HG03280 (cell line): ENCODE measurements at regions not wholly inside any gene's neighbourhood (a gene's known extent, or its start where the extent isn't known, plus 50 kb on each side); places are given as distances from the start of the nearest gene placed in this dataset.
"Not testable (repeated sequence)": the region's sequence is repeated elsewhere in the genome, so short reads cannot be mapped to it uniquely, and the experiment has no call there.

ENCODE experiments used
- ATAC-seq: cut with Tn5 transposase; IDR thresholded peaks from one replicate; pipeline ENCODE4 v1.9.1; 2021; ENCODE audit warnings: mild to moderate bottlenecking, moderate library complexity; ENCODE audit not compliant: unreplicated experiment

GRCh38 chr14:105635560-105635959 lies 109.2 kb downstream of the TMEM121 start:
- ATAC-seq = no peak

- ATAC-seq = not testable (repeated sequence)
These were observed 109.6 kb downstream of the TMEM121 start for GRCh38 chr14:105636021-105636420.

GRCh38 chr14:105636935-105637334 lies 110.6 kb downstream of the TMEM121 start:
- ATAC-seq = no peak

GRCh38 chr14:105637345-105637744 lies 111.0 kb downstream of the TMEM121 start:
- ATAC-seq = not testable (repeated sequence)

- not testable (repeated sequence) for ATAC-seq
These were observed 113.9 kb downstream of the TMEM121 start for GRCh38 chr14:105639969-105640931.

- no peak for ATAC-seq
These were observed 114.9 kb downstream of the TMEM121 start for GRCh38 chr14:105641075-105641937.

GRCh38 chr14:105641951-105642350 lies 115.6 kb downstream of the TMEM121 start:
- not testable (repeated sequence) for ATAC-seq

GRCh38 chr14:105642486-105642885 lies 116.1 kb downstream of the TMEM121 start:
- ATAC-seq = not testable (repeated sequence)

- not testable (repeated sequence) for ATAC-seq
These were observed 117.1 kb downstream of the TMEM121 start for GRCh38 chr14:105643406-105644052.

- not testable (repeated sequence) for ATAC-seq
These were observed 117.7 kb downstream of the TMEM121 start for GRCh38 chr14:105644053-105644435.

GRCh38 chr14:105644457-105644856 lies 118.1 kb downstream of the TMEM121 start:
- not testable (repeated sequence) for ATAC-seq

GRCh38 chr14:105644891-105645290 lies 118.5 kb downstream of the TMEM121 start:
- not testable (repeated sequence) for ATAC-seq

- not testable (repeated sequence) for ATAC-seq
These were observed 119.0 kb downstream of the TMEM121 start for GRCh38 chr14:105645389-105645788.

- no peak for ATAC-seq
These were observed 119.8 kb downstream of the TMEM121 start for GRCh38 chr14:105646175-105646574.

- ATAC-seq = not testable (repeated sequence)
These were observed 120.4 kb downstream of the TMEM121 start for GRCh38 chr14:105646711-105647281.

GRCh38 chr14:105647426-105647783 lies 121.0 kb downstream of the TMEM121 start:
- not testable (repeated sequence) for ATAC-seq

- ATAC-seq = no peak
These were observed 121.6 kb downstream of the TMEM121 start for GRCh38 chr14:105647784-105648608.

- not testable (repeated sequence) for ATAC-seq
These were observed 122.5 kb downstream of the TMEM121 start for GRCh38 chr14:105648609-105649535.

- ATAC-seq = not testable (repeated sequence)
These were observed 125.9 kb downstream of the TMEM121 start for GRCh38 chr14:105652317-105652716.
